SK-N-SH (cell line): ENCODE measurements at regions not wholly inside any gene's neighbourhood (a gene's known extent, or its start where the extent isn't known, plus 50 kb on each side); places are given as distances from the start of the nearest gene placed in this dataset.

ENCODE experiments used
- CTCF ChIA-PET: fragments of 300-600, 350-600 bp; formaldehyde crosslinking; extraction: SDS; loops from one replicate; lab custom pipeline; 2021; lab: Yijun Ruan, JAX
- POLR2A ChIA-PET: fragments of 350-600 bp; sonication (Branson Sonifier 250); formaldehyde crosslinking; extraction: SDS; loops from one replicate; lab custom pipeline; 2020; ENCODE audit warnings: antibody characterized with exemption, inconsistent platforms; lab: Yijun Ruan, JAX
- DNase-seq: peaks from one replicate; pipeline ENCODE4 v3.0.0; 2012
- H2AFZ ChIP-seq: fragments of 200-600 bp; sonication (generic); 2 replicates; pipeline ENCODE4 v1.8.1; 2016; ENCODE audit warnings: antibody characterized with exemption, mild to moderate bottlenecking, low read depth
- H3F3A ChIP-seq: fragments of 200-600 bp; sonication (generic); replicated peaks from 2 replicates; pipeline ENCODE3; 2016; ENCODE audit warnings: antibody characterized with exemption, mild to moderate bottlenecking; ENCODE audit not compliant: insufficient read depth
- H3K27ac ChIP-seq, 2 experiments: fragments of 200-500 bp in 1 of 2; fragments of 200-600 bp in 1 of 2; sonication (Bioruptor generic) in 1 of 2; sonication (generic), shearing (Covaris generic) in 1 of 2; 2 replicates each; pipeline versions ENCODE4 v1.5.1 to v1.6.1; 2014 to 2016; ENCODE audit warnings: low read depth in 2 of 2, inconsistent platforms in 1 of 2, low read length in 1 of 2, mild to moderate bottlenecking in 1 of 2, mixed read lengths in 1 of 2
- H3K27me3 ChIP-seq: fragments of 200-600 bp; sonication (generic), shearing (Covaris generic); 2 replicates; pipeline ENCODE4 v1.6.1; 2016; ENCODE audit warnings: mixed run types; ENCODE audit not compliant: insufficient read depth
- H3K36me3 ChIP-seq, 2 experiments: fragments of 200-500 bp in 1 of 2; fragments of 200-600 bp in 1 of 2; sonication (Bioruptor generic) in 1 of 2; sonication (generic) in 1 of 2; replicated peaks in 1 of 2; 2 replicates each; pipeline versions ENCODE3 to v1.5.1; 2014 to 2016; ENCODE audit warnings: low read length in 1 of 2, mild to moderate bottlenecking in 1 of 2; ENCODE audit not compliant: insufficient read depth in 2 of 2, control insufficient read depth in 1 of 2
- H3K4me1 ChIP-seq, 2 experiments: fragments of 200-500 bp in 1 of 2; fragments of 200-600 bp in 1 of 2; sonication (Bioruptor generic) in 1 of 2; sonication (generic), shearing (Covaris generic) in 1 of 2; 2 replicates each; pipeline versions ENCODE4 v1.5.1 to v1.6.1; 2014 to 2016; ENCODE audit warnings: low read depth in 1 of 2, low read length in 1 of 2, mixed run types in 1 of 2; ENCODE audit not compliant: insufficient read depth in 2 of 2, control insufficient read depth in 1 of 2
- H3K4me2 ChIP-seq: fragments of 200-600 bp; sonication (generic), shearing (Covaris generic); 2 replicates; pipeline ENCODE4 v1.6.1; 2017; ENCODE audit warnings: mixed run types
- H3K4me3 ChIP-seq, 2 experiments: fragments of 200-500 bp in 1 of 2; fragments of 200-600 bp in 1 of 2; sonication (Bioruptor generic) in 1 of 2; sonication (generic), shearing (Covaris generic) in 1 of 2; 2 replicates each; pipeline versions ENCODE4 v1.5.1 to v1.8.1; 2014 to 2016; ENCODE audit warnings: low read depth in 2 of 2, inconsistent platforms in 1 of 2, low read length in 1 of 2, mild to moderate bottlenecking in 1 of 2, mixed read lengths in 1 of 2, moderate library complexity in 1 of 2
- H3K79me2 ChIP-seq: fragments of 200-600 bp; sonication (generic); 2 replicates; pipeline ENCODE4 v1.8.1; 2017; ENCODE audit warnings: mild to moderate bottlenecking; ENCODE audit not compliant: insufficient read depth
- H3K9ac ChIP-seq: fragments of 200-600 bp; sonication (generic); 2 replicates; pipeline ENCODE4 v1.6.1; 2017; ENCODE audit warnings: mixed run types
- H3K9me2 ChIP-seq: fragments of 200-600 bp; sonication (generic); 2 replicates; pipeline ENCODE4 v1.6.1; 2017; ENCODE audit warnings: mixed run types
- H3K9me3 ChIP-seq: fragments of 200-600 bp; sonication (generic); 2 replicates; pipeline ENCODE4 v1.6.1; 2017; ENCODE audit warnings: mixed run types, mild to moderate bottlenecking, moderate library complexity
- H4K20me1 ChIP-seq: fragments of 200-600 bp; sonication (generic); 2 replicates; pipeline ENCODE4 v1.6.1; 2017; ENCODE audit warnings: mild to moderate bottlenecking, mixed run types; ENCODE audit not compliant: insufficient read depth
- CTCF ChIP-seq: fragments of 200-600 bp; sonication (generic); IDR thresholded peaks from 2 replicates; pipeline ENCODE4 v1.6.1; 2017; ENCODE audit warnings: antibody characterized with exemption, mild to moderate bottlenecking, moderate library complexity
- ELF1 ChIP-seq: IDR thresholded peaks from 2 replicates; pipeline ENCODE4 v1.4.0; 2012
- GATA2 ChIP-seq: sonication (generic); formaldehyde crosslinking; IDR thresholded peaks from 2 replicates; pipeline ENCODE4 v1.5.0; 2020; ENCODE audit warnings: mild to moderate bottlenecking, missing genetic modification reagents
- PBX3 ChIP-seq: IDR thresholded peaks from 2 replicates; pipeline ENCODE4; 2012
- POLR2AphosphoS5 ChIP-seq: IDR thresholded peaks from 2 replicates; pipeline ENCODE4 v1.6.1; 2012; ENCODE audit warnings: low read depth, low read length
- RAD21 ChIP-seq: IDR thresholded peaks from 2 replicates; pipeline ENCODE4 v1.6.1; 2012; ENCODE audit warnings: mild to moderate bottlenecking, low read length
- RCOR1 ChIP-seq: fragments of 150-350 bp; IDR thresholded peaks from 2 replicates; pipeline ENCODE4 v1.6.1; 2017; ENCODE audit warnings: antibody characterized with exemption, low read length
- REST ChIP-seq: IDR thresholded peaks from 2 replicates; pipeline ENCODE4 v1.6.1; 2012; ENCODE audit warnings: mild to moderate bottlenecking, low read depth, low read length, moderate library complexity
- USF1 ChIP-seq: IDR thresholded peaks from 2 replicates; pipeline ENCODE4 v1.4.0; 2012; ENCODE audit warnings: low read depth, borderline replicate concordance
- YY1 ChIP-seq: IDR thresholded peaks from 2 replicates; pipeline ENCODE4 v1.4.0; 2012; ENCODE audit warnings: low read depth, mild to moderate bottlenecking
- WGBS: methylation state at CpG from one replicate; pipeline ENCODE4 v1.1.6; 2017; ENCODE audit warnings: low lambda C conversion rate; 5-methylcytosine and 5-hydroxymethylcytosine counted together

GRCh38 chr14:73764406-73765280 is 50.5 kb upstream of the PNMA1 start:
- no peak for DNase-seq
- 91% methylated on average over 8 of the region's 8 CpGs for WGBS
- ChIA-PET POLR2A (no interaction called here), CTCF (interaction anchor here (0.7 to 2.5 kb wide), 2 partner anchors 31 to 36 kb away, joined by 3 to 9 read pairs; no protein-coding TSS in a partner anchor)
- Histone ChIP-seq H3K4me1 (peaks cover 16 to 29% of the 10 kb centered on the region in 2 experiments; a peak in 3 of 4 replicates), H3F3A (peaks cover 19% of the 10 kb centered on the region), H4K20me1 (peaks cover 31% of the 10 kb centered on the region), H3K9ac (no peak overlapping the region), H3K79me2 (peaks cover 72% of the 10 kb centered on the region), H3K27me3 (no peaks in the 10 kb centered on the region), H3K27ac (no peak overlapping the region), H3K9me2 (no peaks in the 10 kb centered on the region), H3K9me3 (no peaks in the 10 kb centered on the region), H3K4me3 (no peak overlapping the region), H3K4me2 (no peak overlapping the region), H3K36me3 (no peaks in the 10 kb centered on the region), H2AFZ (no peak overlapping the region)
- TF ChIP-seq YY1 (no peak), PBX3 (no peak), CTCF (no peak), REST (no peak), USF1 (no peak), RAD21 (no peak), ELF1 (no peak), RCOR1 (no peak), GATA2 (CRISPR knock-in tag) (no peak), POLR2AphosphoS5 (no peak)
